Right lobe of liver (tissue), 4 donors: ENCODE measurements at regions not wholly inside any gene's neighbourhood (a gene's known extent, or its start where the extent isn't known, plus 50 kb on each side); places are given as distances from the start of the nearest gene placed in this dataset.

Experiments
- CTCF ChIP-seq, 4 donors: fragments of 200-600 bp in 3 of 4; fragments of 450-650 bp in 1 of 4; IDR thresholded peaks; one replicate each; pipeline versions ENCODE4 v1.5.1 to v1.8.0; 2016 to 2022; ENCODE audit warnings: antibody characterized with exemption in 4 of 4, mild to moderate bottlenecking in 2 of 4
- POLR2A ChIP-seq: fragments of 450-650 bp; IDR thresholded peaks from one replicate; pipeline ENCODE4 v1.6.1; 2017; ENCODE audit warnings: antibody characterized with exemption, mild to moderate bottlenecking
- donor health status: DM: no; HTN: no; CAD: no.
- donor health status: DM: no; HTN: no; CAD: no.
- donor health status: DM: no; HTN: yes; CAD: no.

GRCh38 chr20:3314391-3314790 is 75.4 kb upstream of the SLC4A11 start:
- TF ChIP-seq CTCF (IDR thresholded peaks at IDR 0.05) = no peak
- TF ChIP-seq POLR2A = no peak
